ENCODE measurements at regions not wholly inside any gene's neighbourhood (a gene's known extent, or its start where the extent isn't known, plus 50 kb on each side); places are given as distances from the start of the nearest gene placed in this dataset.

DNA sequence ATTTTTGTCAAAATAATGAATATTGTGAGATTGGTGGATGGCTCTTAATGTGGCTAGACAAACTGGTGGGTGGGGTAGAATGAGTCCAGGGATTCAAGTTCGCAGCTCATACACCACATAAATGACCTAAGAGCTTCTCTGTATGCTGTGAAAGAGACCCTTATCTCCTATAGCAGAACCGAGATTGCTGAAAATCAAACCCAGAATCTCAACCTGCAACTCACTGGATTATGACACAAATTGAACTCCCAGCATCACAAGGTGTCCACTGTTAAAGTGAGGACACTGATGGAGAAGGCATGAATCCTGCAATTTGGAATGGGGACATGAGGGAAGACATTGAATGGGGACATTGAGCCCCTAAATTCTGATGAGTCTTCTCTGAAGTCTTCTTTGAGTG, 51.3 kb upstream of the CNKSR3 start:
- TF ChIP-seq EZH2phosphoT487 (IDR thresholded peaks at IDR 0.05; ENCODE audit: borderline replicate concordance): no peak
- TF ChIP-seq, protein P1, sequence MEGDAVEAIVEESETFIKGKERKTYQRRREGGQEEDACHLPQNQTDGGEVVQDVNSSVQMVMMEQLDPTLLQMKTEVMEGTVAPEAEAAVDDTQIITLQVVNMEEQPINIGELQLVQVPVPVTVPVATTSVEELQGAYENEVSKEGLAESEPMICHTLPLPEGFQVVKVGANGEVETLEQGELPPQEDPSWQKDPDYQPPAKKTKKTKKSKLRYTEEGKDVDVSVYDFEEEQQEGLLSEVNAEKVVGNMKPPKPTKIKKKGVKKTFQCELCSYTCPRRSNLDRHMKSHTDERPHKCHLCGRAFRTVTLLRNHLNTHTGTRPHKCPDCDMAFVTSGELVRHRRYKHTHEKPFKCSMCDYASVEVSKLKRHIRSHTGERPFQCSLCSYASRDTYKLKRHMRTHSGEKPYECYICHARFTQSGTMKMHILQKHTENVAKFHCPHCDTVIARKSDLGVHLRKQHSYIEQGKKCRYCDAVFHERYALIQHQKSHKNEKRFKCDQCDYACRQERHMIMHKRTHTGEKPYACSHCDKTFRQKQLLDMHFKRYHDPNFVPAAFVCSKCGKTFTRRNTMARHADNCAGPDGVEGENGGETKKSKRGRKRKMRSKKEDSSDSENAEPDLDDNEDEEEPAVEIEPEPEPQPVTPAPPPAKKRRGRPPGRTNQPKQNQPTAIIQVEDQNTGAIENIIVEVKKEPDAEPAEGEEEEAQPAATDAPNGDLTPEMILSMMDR (conservative IDR thresholded peaks at IDR 0.05; ENCODE audit: low read length): no peak
- Histone ChIP-seq H3K9me3 (ENCODE audit: insufficient read depth, low read depth, low read length) (no peaks in the 10 kb centered on the region), H3K79me2 (ENCODE audit: insufficient read depth, low read length) (no peaks in the 10 kb centered on the region), H3K36me3 (ENCODE audit: insufficient read depth, low read length) (no peaks in the 10 kb centered on the region), H3K4me2 (ENCODE audit: low read depth, low read length, poor library complexity, severe bottlenecking) (no peak overlapping the region), H3F3A (ENCODE audit: low read depth) (no peaks in the 10 kb centered on the region), H3K4me1 (ENCODE audit: insufficient read depth, low read length, poor library complexity, severe bottlenecking) (no peaks in the 10 kb centered on the region), H4K20me1 (ENCODE audit: insufficient read depth, low read length, poor library complexity, severe bottlenecking) (no peaks in the 10 kb centered on the region), H3K9me2 (replicated peaks; ENCODE audit: low read depth, low read length) (no peaks in the 10 kb centered on the region), H2AFZ (ENCODE audit: low read length) (no peak overlapping the region), H3K4me3 (ENCODE audit: low read length, poor library complexity, severe bottlenecking) (no peak overlapping the region), H3K9ac (ENCODE audit: low read depth, low read length, poor library complexity, severe bottlenecking) (no peak overlapping the region), H3K27me3 (ENCODE audit: insufficient read depth, low read length, poor library complexity, severe bottlenecking) (no peaks in the 10 kb centered on the region)

DNA sequence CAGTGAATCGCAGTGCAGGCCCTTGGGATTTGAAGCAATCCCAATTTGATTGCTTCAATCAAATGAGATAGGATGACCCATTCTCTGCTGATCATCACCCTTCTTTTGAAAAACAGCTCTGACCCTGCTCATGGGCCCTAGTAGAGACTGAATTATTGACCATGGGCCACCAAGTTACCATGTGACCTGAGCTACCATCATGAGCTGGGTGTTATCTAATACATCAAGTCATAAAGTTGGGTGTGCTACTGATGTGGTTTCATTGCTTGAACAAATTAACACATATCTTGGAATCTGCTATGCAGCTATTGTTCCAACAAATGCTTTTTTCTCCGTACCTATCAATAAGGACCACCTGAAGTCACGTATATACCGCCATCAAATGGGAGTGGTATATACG, 54.8 kb upstream of the CNKSR3 start:
- no peaks in the 10 kb centered on the region for H3K27me3 ChIP-seq (ENCODE audit: insufficient read depth, low read length, poor library complexity, severe bottlenecking)
- no peaks in the 10 kb centered on the region for H3K4me1 ChIP-seq (ENCODE audit: insufficient read depth, low read length, poor library complexity, severe bottlenecking)
- TF ChIP-seq, protein P1 (conservative IDR thresholded peaks at IDR 0.05; ENCODE audit: low read length): no peak
- TF ChIP-seq EZH2phosphoT487 (IDR thresholded peaks at IDR 0.05; ENCODE audit: borderline replicate concordance): no peak
- no peaks in the 10 kb centered on the region for H3F3A ChIP-seq (ENCODE audit: low read depth)
- no peaks in the 10 kb centered on the region for H4K20me1 ChIP-seq (ENCODE audit: insufficient read depth, low read length, poor library complexity, severe bottlenecking)
- no peak overlapping the region for H3K4me3 ChIP-seq (ENCODE audit: low read length, poor library complexity, severe bottlenecking)
- H3K9ac ChIP-seq (ENCODE audit: low read depth, low read length, poor library complexity, severe bottlenecking): no peak overlapping the region
- no peaks in the 10 kb centered on the region for H3K9me3 ChIP-seq (ENCODE audit: insufficient read depth, low read depth, low read length)
- H3K79me2 ChIP-seq (ENCODE audit: insufficient read depth, low read length): no peaks in the 10 kb centered on the region
- no peak overlapping the region for H2AFZ ChIP-seq (ENCODE audit: low read length)
- H3K9me2 ChIP-seq (replicated peaks; ENCODE audit: low read depth, low read length): no peaks in the 10 kb centered on the region
- H3K36me3 ChIP-seq (ENCODE audit: insufficient read depth, low read length): no peaks in the 10 kb centered on the region
- H3K4me2 ChIP-seq (ENCODE audit: low read depth, low read length, poor library complexity, severe bottlenecking): no peak overlapping the region

DNA sequence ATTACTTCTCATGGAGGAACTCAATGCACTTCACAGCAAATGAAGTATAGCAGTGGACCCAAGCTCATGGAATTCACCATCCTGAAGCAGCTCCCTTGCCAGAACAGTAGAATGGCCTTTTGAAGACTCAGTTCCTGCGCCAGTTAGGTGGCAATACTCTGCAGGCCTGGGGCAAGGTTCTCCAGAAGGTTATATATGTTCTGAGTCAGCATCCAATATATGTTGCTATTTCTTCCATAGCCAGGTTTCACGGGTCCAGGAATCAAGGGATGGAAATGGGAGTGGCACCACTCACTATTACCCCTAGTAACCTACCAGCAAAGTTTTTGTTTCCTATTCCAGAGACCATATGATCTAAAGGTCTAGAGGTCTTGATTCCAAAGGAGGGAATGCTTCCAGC, 56.4 kb upstream of the CNKSR3 start:
- no peaks in the 10 kb centered on the region for H3K27me3 ChIP-seq (ENCODE audit: insufficient read depth, low read length, poor library complexity, severe bottlenecking)
- H3K9me2 ChIP-seq (replicated peaks; ENCODE audit: low read depth, low read length): no peaks in the 10 kb centered on the region
- no peak overlapping the region for H3K4me3 ChIP-seq (ENCODE audit: low read length, poor library complexity, severe bottlenecking)
- no peaks in the 10 kb centered on the region for H3F3A ChIP-seq (ENCODE audit: low read depth)
- H4K20me1 ChIP-seq (ENCODE audit: insufficient read depth, low read length, poor library complexity, severe bottlenecking): no peaks in the 10 kb centered on the region
- H3K4me2 ChIP-seq (ENCODE audit: low read depth, low read length, poor library complexity, severe bottlenecking): no peak overlapping the region
- no peaks in the 10 kb centered on the region for H3K36me3 ChIP-seq (ENCODE audit: insufficient read depth, low read length)
- no peak overlapping the region for H2AFZ ChIP-seq (ENCODE audit: low read length)
- no peaks in the 10 kb centered on the region for H3K4me1 ChIP-seq (ENCODE audit: insufficient read depth, low read length, poor library complexity, severe bottlenecking)
- H3K9ac ChIP-seq (ENCODE audit: low read depth, low read length, poor library complexity, severe bottlenecking): no peak overlapping the region
- H3K9me3 ChIP-seq (ENCODE audit: insufficient read depth, low read depth, low read length): no peaks in the 10 kb centered on the region
- TF ChIP-seq, protein P1 (conservative IDR thresholded peaks at IDR 0.05; ENCODE audit: low read length): no peak
- TF ChIP-seq EZH2phosphoT487 (IDR thresholded peaks at IDR 0.05; ENCODE audit: borderline replicate concordance): no peak
- no peaks in the 10 kb centered on the region for H3K79me2 ChIP-seq (ENCODE audit: insufficient read depth, low read length)
